Trophoblast cell (in vitro differentiated cells and primary cell): ENCODE measurements at regions not wholly inside any gene's neighbourhood (a gene's known extent, or its start where the extent isn't known, plus 50 kb on each side); places are given as distances from the start of the nearest gene placed in this dataset.
A peak's percentile ranks its signal among the peaks of the same experiment; 100 is the strongest.

ENCODE experiments used
- DNase-seq, 2 donors: peaks; one replicate each; pipeline ENCODE4 v3.0.0-alpha.2; 2016
- H2AFZ ChIP-seq: 2 replicates; pipeline ENCODE4 v1.6.1; 2013; ENCODE audit warnings: low read length, moderate library complexity, mild to moderate bottlenecking; ENCODE audit not compliant: insufficient read depth, poor library complexity
- H2AK5ac ChIP-seq: 2 replicates; pipeline ENCODE4 v1.6.1; 2013; ENCODE audit warnings: mild to moderate bottlenecking, low read length
- H2BK120ac ChIP-seq: 2 replicates; pipeline ENCODE4 v1.6.1; 2013; ENCODE audit warnings: low read length, mild to moderate bottlenecking, moderate library complexity; ENCODE audit not compliant: insufficient read depth, poor library complexity
- H2BK12ac ChIP-seq: 2 replicates; pipeline ENCODE4 v1.6.1; 2013; ENCODE audit warnings: mild to moderate bottlenecking, low read length, moderate library complexity
- H2BK5ac ChIP-seq: 2 replicates; pipeline ENCODE4 v1.6.1; 2013; ENCODE audit warnings: low read length, low read depth, moderate library complexity, mild to moderate bottlenecking; ENCODE audit not compliant: poor library complexity
- H3K14ac ChIP-seq: 2 replicates; pipeline ENCODE4 v1.6.1; 2013; ENCODE audit warnings: mild to moderate bottlenecking, low read length
- H3K18ac ChIP-seq: 2 replicates; pipeline ENCODE4 v1.6.1; 2013; ENCODE audit warnings: mild to moderate bottlenecking, low read length
- H3K23ac ChIP-seq: 2 replicates; pipeline ENCODE4 v1.6.1; 2013; ENCODE audit warnings: low read length
- H3K27ac ChIP-seq: 2 replicates; pipeline ENCODE4 v1.5.1; 2013; ENCODE audit warnings: low read depth, mild to moderate bottlenecking, inconsistent platforms, low read length, moderate library complexity
- H3K27me3 ChIP-seq: 2 replicates; pipeline ENCODE4 v1.6.1; 2013; ENCODE audit warnings: inconsistent platforms, mild to moderate bottlenecking, low read length, moderate library complexity; ENCODE audit not compliant: insufficient read depth
- H3K36me3 ChIP-seq, 2 experiments: 1 replicate in 1 of 2; 2 replicates in 1 of 2; pipeline ENCODE4 v1.6.1; 2013; ENCODE audit warnings: low read length in 2 of 2, mild to moderate bottlenecking in 2 of 2, moderate library complexity in 1 of 2; ENCODE audit not compliant: insufficient read depth in 2 of 2, control insufficient read depth in 1 of 2
- H3K4ac ChIP-seq: 2 replicates; pipeline ENCODE4 v1.6.1; 2013; ENCODE audit warnings: low read depth, mild to moderate bottlenecking, low read length, moderate library complexity
- H3K4me1 ChIP-seq, 2 experiments: 1 replicate in 1 of 2; 2 replicates in 1 of 2; pipeline ENCODE4 v1.6.1; 2013; ENCODE audit warnings: low read length in 2 of 2, mild to moderate bottlenecking in 2 of 2, moderate library complexity in 1 of 2; ENCODE audit not compliant: insufficient read depth in 2 of 2, control insufficient read depth in 1 of 2
- H3K4me2 ChIP-seq: 2 replicates; pipeline ENCODE4 v1.6.1; 2013; ENCODE audit warnings: inconsistent platforms, mild to moderate bottlenecking, low read length, moderate library complexity
- H3K4me3 ChIP-seq: 2 replicates; pipeline ENCODE4 v1.5.1; 2013; ENCODE audit warnings: mild to moderate bottlenecking, low read depth, low read length, inconsistent platforms
- H3K79me1 ChIP-seq: one replicate; pipeline ENCODE4 v1.6.1; 2013; ENCODE audit warnings: low read length
- H3K79me2 ChIP-seq: 2 replicates; pipeline ENCODE4 v1.6.1; 2013; ENCODE audit warnings: low read length, mild to moderate bottlenecking; ENCODE audit not compliant: control insufficient read depth, insufficient read depth, poor library complexity
- H3K9ac ChIP-seq: 2 replicates; pipeline ENCODE4 v1.6.1; 2013; ENCODE audit warnings: mild to moderate bottlenecking, low read length
- H3K9me3 ChIP-seq: 2 replicates; pipeline ENCODE4 v1.6.1; 2013; ENCODE audit warnings: low read depth, mild to moderate bottlenecking, control low read depth, inconsistent platforms, low read length; ENCODE audit not compliant: insufficient read depth
- H4K12ac ChIP-seq: 2 replicates; pipeline ENCODE4 v1.6.1; 2013; ENCODE audit warnings: low read depth, mild to moderate bottlenecking, low read length, moderate library complexity
- H4K8ac ChIP-seq: 2 replicates; pipeline ENCODE4 v1.6.1; 2013; ENCODE audit warnings: low read depth, mild to moderate bottlenecking, low read length, moderate library complexity
- H4K91ac ChIP-seq: one replicate; pipeline ENCODE4 v1.6.1; 2013; ENCODE audit warnings: low read depth, mild to moderate bottlenecking, low read length, moderate library complexity
- WGBS: extraction: QIAGEN DNeasy Blood & Tissue Kit; methylation state at CpG from one replicate; pipeline ENCODE4 v1.1.7; 2013; ENCODE audit warnings: missing lambda C conversion rate; ENCODE audit not compliant: insufficient read length, insufficient coverage; ENCODE audit errors: extremely low coverage; 5-methylcytosine and 5-hydroxymethylcytosine counted together

GRCh38 chr2:2575870-2576386 lies 244.9 kb upstream of the MYT1L start:
- Histone ChIP-seq H4K91ac (no peak overlapping the region), H2BK12ac (no peak overlapping the region), H3K14ac (no peak overlapping the region), H3K23ac (no peak overlapping the region), H2AFZ (no peak overlapping the region), H3K27ac (no peak overlapping the region), H3K79me1 (no peaks in the 10 kb centered on the region), H3K4me1 (no peaks in the 10 kb centered on the region), H3K4me3 (no peak overlapping the region), H3K4ac (no peak overlapping the region), H4K8ac (no peak overlapping the region), H2AK5ac (no peak overlapping the region), H2BK5ac (no peak overlapping the region), H3K9ac (no peak overlapping the region), H2BK120ac (no peak overlapping the region), H3K36me3 (no peaks in the 10 kb centered on the region), H4K12ac (no peak overlapping the region), H3K18ac (no peak overlapping the region), H3K79me2 (no peaks in the 10 kb centered on the region), H3K9me3 (peaks cover 22% of the 10 kb centered on the region), H3K4me2 (no peak overlapping the region), H3K27me3 (no peaks in the 10 kb centered on the region)
- DNase-seq: no peak
- no CpG with 5 or more reads among the region's 5 CpGs for WGBS

- H3K9me3 ChIP-seq: peaks cover 21% of the 10 kb centered on the region
- H3K4me1 ChIP-seq: no peaks in the 10 kb centered on the region
- H2BK120ac ChIP-seq: no peak overlapping the region
- H2BK5ac ChIP-seq: no peak overlapping the region
- H3K4me3 ChIP-seq: no peak overlapping the region
- H4K12ac ChIP-seq: no peak overlapping the region
- no peak overlapping the region for H3K27ac ChIP-seq
- no peaks in the 10 kb centered on the region for H3K79me1 ChIP-seq
- H3K4ac ChIP-seq: no peak overlapping the region
- no peak overlapping the region for H3K18ac ChIP-seq
- no peak overlapping the region for H2AK5ac ChIP-seq
- H4K8ac ChIP-seq: no peak overlapping the region
- no peak overlapping the region for H3K14ac ChIP-seq
- DNase-seq: no peak
- H3K27me3 ChIP-seq: no peaks in the 10 kb centered on the region
- no peak overlapping the region for H3K23ac ChIP-seq
- H3K36me3 ChIP-seq: no peaks in the 10 kb centered on the region
- H3K9ac ChIP-seq: no peak overlapping the region
- no peaks in the 10 kb centered on the region for H3K79me2 ChIP-seq
- WGBS: no CpG with 5 or more reads among the region's 10 CpGs
- H4K91ac ChIP-seq: no peak overlapping the region
- H2AFZ ChIP-seq: no peak overlapping the region
- no peak overlapping the region for H3K4me2 ChIP-seq
- H2BK12ac ChIP-seq: no peak overlapping the region
Observed at GRCh38 chr2:2575181-2575577, 244.1 kb upstream of the MYT1L start.

- Histone ChIP-seq H2AK5ac (no peak overlapping the region), H2BK5ac (no peak overlapping the region), H3K4me1 (no peaks in the 10 kb centered on the region), H4K91ac (no peak overlapping the region), H3K27ac (no peak overlapping the region), H3K18ac (no peak overlapping the region), H4K12ac (no peak overlapping the region), H3K14ac (no peak overlapping the region), H3K79me1 (no peaks in the 10 kb centered on the region), H3K27me3 (no peaks in the 10 kb centered on the region), H3K23ac (no peak overlapping the region), H3K4me2 (no peak overlapping the region), H3K4ac (no peak overlapping the region), H2AFZ (no peak overlapping the region), H2BK12ac (no peak overlapping the region), H3K9me3 (peaks cover 21% of the 10 kb centered on the region), H4K8ac (no peak overlapping the region), H3K9ac (no peak overlapping the region), H3K36me3 (no peaks in the 10 kb centered on the region), H2BK120ac (no peak overlapping the region), H3K79me2 (no peaks in the 10 kb centered on the region), H3K4me3 (no peak overlapping the region)
- DNase-seq: no peak
- WGBS: no CpG with 5 or more reads among the region's 16 CpGs
Observed at GRCh38 chr2:2574401-2575180, 243.5 kb upstream of the MYT1L start.

GRCh38 chr2:2573658-2574293 lies 242.7 kb upstream of the MYT1L start:
- Histone ChIP-seq H3K27ac (no peak overlapping the region), H4K91ac (no peak overlapping the region), H3K9me3 (peaks cover 21% of the 10 kb centered on the region), H3K27me3 (no peaks in the 10 kb centered on the region), H2AFZ (no peak overlapping the region), H3K79me1 (no peaks in the 10 kb centered on the region), H3K4me2 (no peak overlapping the region), H4K12ac (no peak overlapping the region), H4K8ac (no peak overlapping the region), H3K9ac (no peak overlapping the region), H3K79me2 (no peaks in the 10 kb centered on the region), H3K4ac (no peak overlapping the region), H2BK5ac (no peak overlapping the region), H2BK120ac (no peak overlapping the region), H2AK5ac (no peak overlapping the region), H3K4me1 (no peaks in the 10 kb centered on the region), H3K36me3 (no peaks in the 10 kb centered on the region), H3K23ac (peak overlapping the region; percentile 29), H3K18ac (no peak overlapping the region), H3K14ac (no peak overlapping the region), H3K4me3 (no peak overlapping the region), H2BK12ac (no peak overlapping the region)
- 100% methylated on average over 5 of the region's 15 CpGs for WGBS
- no peak for DNase-seq
